Peyer's patch (tissue), 4 donors: ENCODE measurements at regions not wholly inside any gene's neighbourhood (a gene's known extent, or its start where the extent isn't known, plus 50 kb on each side); places are given as distances from the start of the nearest gene placed in this dataset.

ENCODE experiments used
- POLR2A ChIP-seq, 2 donors: fragments of 450-650 bp; IDR thresholded peaks; one replicate each; pipeline ENCODE4 v1.5.1; 2017; ENCODE audit warnings: antibody characterized with exemption in 2 of 2, mild to moderate bottlenecking in 2 of 2, moderate library complexity in 2 of 2
- TF ChIP-seq, protein P1 (sequence below), 6 experiments: fragments of 450-650 bp in 4 of 6; fragments of 200-600 bp in 2 of 6; sonication (generic) in 1 of 6; IDR thresholded peaks; one replicate each; pipeline ENCODE4 v1.5.1; 2017 to 2019; ENCODE audit warnings: antibody characterized with exemption in 6 of 6, mild to moderate bottlenecking in 3 of 6, moderate library complexity in 1 of 6

DNA sequence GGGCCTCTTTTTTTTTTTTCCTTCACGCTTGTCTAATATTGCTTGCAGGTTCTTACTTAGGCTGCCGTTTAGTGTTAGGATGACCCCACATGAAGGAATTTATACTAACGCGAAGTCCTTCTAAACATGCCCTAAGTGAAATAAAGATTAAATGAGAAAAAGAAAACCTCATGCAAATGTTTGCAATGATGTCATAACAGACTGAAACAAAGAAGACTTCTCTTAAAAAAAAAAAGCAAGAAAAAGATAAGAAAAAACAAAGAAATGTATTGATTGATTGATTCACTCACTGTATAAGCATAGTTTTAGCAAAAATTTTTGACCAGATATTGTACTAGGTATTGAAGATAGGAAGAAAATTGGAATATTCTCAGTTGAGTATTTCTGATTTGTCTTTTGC is 418.2 kb downstream of the IRS2 start:
- no peak for TF ChIP-seq POLR2A (IDR thresholded peaks at IDR 0.05)
- TF ChIP-seq, protein P1, sequence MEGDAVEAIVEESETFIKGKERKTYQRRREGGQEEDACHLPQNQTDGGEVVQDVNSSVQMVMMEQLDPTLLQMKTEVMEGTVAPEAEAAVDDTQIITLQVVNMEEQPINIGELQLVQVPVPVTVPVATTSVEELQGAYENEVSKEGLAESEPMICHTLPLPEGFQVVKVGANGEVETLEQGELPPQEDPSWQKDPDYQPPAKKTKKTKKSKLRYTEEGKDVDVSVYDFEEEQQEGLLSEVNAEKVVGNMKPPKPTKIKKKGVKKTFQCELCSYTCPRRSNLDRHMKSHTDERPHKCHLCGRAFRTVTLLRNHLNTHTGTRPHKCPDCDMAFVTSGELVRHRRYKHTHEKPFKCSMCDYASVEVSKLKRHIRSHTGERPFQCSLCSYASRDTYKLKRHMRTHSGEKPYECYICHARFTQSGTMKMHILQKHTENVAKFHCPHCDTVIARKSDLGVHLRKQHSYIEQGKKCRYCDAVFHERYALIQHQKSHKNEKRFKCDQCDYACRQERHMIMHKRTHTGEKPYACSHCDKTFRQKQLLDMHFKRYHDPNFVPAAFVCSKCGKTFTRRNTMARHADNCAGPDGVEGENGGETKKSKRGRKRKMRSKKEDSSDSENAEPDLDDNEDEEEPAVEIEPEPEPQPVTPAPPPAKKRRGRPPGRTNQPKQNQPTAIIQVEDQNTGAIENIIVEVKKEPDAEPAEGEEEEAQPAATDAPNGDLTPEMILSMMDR (IDR thresholded peaks at IDR 0.05) = no peak
